Muscle layer of colon (tissue), 2 donors: ENCODE measurements at regions not wholly inside any gene's neighbourhood (a gene's known extent, or its start where the extent isn't known, plus 50 kb on each side); places are given as distances from the start of the nearest gene placed in this dataset.

Experiments used
- H3K27ac ChIP-seq: one replicate; pipeline ENCODE4 v1.7.0; 2013; ENCODE audit warnings: low read depth, mild to moderate bottlenecking, low read length, moderate library complexity
- H3K27me3 ChIP-seq, 2 donors: one replicate each; pipeline ENCODE4 v1.7.0; 2013; ENCODE audit warnings: low read length in 2 of 2, mild to moderate bottlenecking in 2 of 2; ENCODE audit not compliant: insufficient read depth in 2 of 2, control insufficient read depth in 1 of 2
- H3K36me3 ChIP-seq: one replicate; pipeline ENCODE4 v1.7.0; 2013; ENCODE audit warnings: mild to moderate bottlenecking, low read length; ENCODE audit not compliant: insufficient read depth
- H3K4me1 ChIP-seq: one replicate; pipeline ENCODE4 v1.7.0; 2013; ENCODE audit warnings: mild to moderate bottlenecking, low read length; ENCODE audit not compliant: insufficient read depth
- H3K4me3 ChIP-seq, 2 donors: one replicate each; pipeline ENCODE4 v1.7.0; 2013; ENCODE audit warnings: low read length in 2 of 2, low read depth in 1 of 2, mild to moderate bottlenecking in 1 of 2, moderate library complexity in 1 of 2
- H3K9ac ChIP-seq: one replicate; pipeline ENCODE4 v1.7.0; 2013; ENCODE audit warnings: low read length
- H3K9me3 ChIP-seq: one replicate; pipeline ENCODE4 v1.7.0; 2013; ENCODE audit warnings: mild to moderate bottlenecking, low read length
- donor health status: abdominal sarcoma.
- donor health status: Adenocarcinoma of cecum.

- no peak overlapping the region for H3K27ac ChIP-seq
- H3K4me3 ChIP-seq = no peak overlapping the region
- H3K9me3 ChIP-seq = no peaks in the 10 kb centered on the region
- no peak overlapping the region for H3K9ac ChIP-seq
- H3K27me3 ChIP-seq = no peaks in the 10 kb centered on the region
- no peaks in the 10 kb centered on the region for H3K36me3 ChIP-seq
- no peaks in the 10 kb centered on the region for H3K4me1 ChIP-seq
Observed at GRCh38 chr14:26170885-26171284, 426.9 kb downstream of the NOVA1 start.

- Histone ChIP-seq H3K36me3 (no peaks in the 10 kb centered on the region), H3K27me3 (no peaks in the 10 kb centered on the region), H3K4me1 (no peaks in the 10 kb centered on the region), H3K9me3 (no peaks in the 10 kb centered on the region), H3K9ac (no peak overlapping the region), H3K27ac (no peak overlapping the region), H3K4me3 (no peak overlapping the region)
Observed at GRCh38 chr14:26163761-26164160, 434.1 kb downstream of the NOVA1 start.

GRCh38 chr14:26157517-26157916 lies 440.3 kb downstream of the NOVA1 start:
- H3K27me3 ChIP-seq = no peaks in the 10 kb centered on the region
- no peaks in the 10 kb centered on the region for H3K36me3 ChIP-seq
- no peak overlapping the region for H3K9ac ChIP-seq
- H3K4me3 ChIP-seq = no peak overlapping the region
- no peaks in the 10 kb centered on the region for H3K4me1 ChIP-seq
- peaks cover 4% of the 10 kb centered on the region for H3K9me3 ChIP-seq
- H3K27ac ChIP-seq = no peak overlapping the region

GRCh38 chr14:26143057-26143456 lies 454.8 kb downstream of the NOVA1 start:
- no peaks in the 10 kb centered on the region for H3K9me3 ChIP-seq
- H3K4me3 ChIP-seq = no peak overlapping the region
- H3K4me1 ChIP-seq = no peaks in the 10 kb centered on the region
- no peaks in the 10 kb centered on the region for H3K36me3 ChIP-seq
- H3K27ac ChIP-seq = no peak overlapping the region
- H3K27me3 ChIP-seq = no peaks in the 10 kb centered on the region
- H3K9ac ChIP-seq = no peak overlapping the region

- no peak overlapping the region for H3K27ac ChIP-seq
- H3K9me3 ChIP-seq = no peaks in the 10 kb centered on the region
- no peak overlapping the region for H3K4me3 ChIP-seq
- no peaks in the 10 kb centered on the region for H3K36me3 ChIP-seq
- H3K27me3 ChIP-seq = no peaks in the 10 kb centered on the region
- no peaks in the 10 kb centered on the region for H3K4me1 ChIP-seq
- no peak overlapping the region for H3K9ac ChIP-seq
Observed at GRCh38 chr14:26138764-26139445, 458.9 kb downstream of the NOVA1 start.

- Histone ChIP-seq H3K4me3 (no peak overlapping the region), H3K9me3 (no peaks in the 10 kb centered on the region), H3K27me3 (no peaks in the 10 kb centered on the region), H3K27ac (no peak overlapping the region), H3K9ac (no peak overlapping the region), H3K36me3 (no peaks in the 10 kb centered on the region), H3K4me1 (no peaks in the 10 kb centered on the region)
Observed at GRCh38 chr14:26137161-26137560, 460.7 kb downstream of the NOVA1 start.

- Histone ChIP-seq H3K4me1 (no peaks in the 10 kb centered on the region), H3K27me3 (no peaks in the 10 kb centered on the region), H3K9me3 (no peaks in the 10 kb centered on the region), H3K27ac (no peak overlapping the region), H3K9ac (no peak overlapping the region), H3K36me3 (no peaks in the 10 kb centered on the region), H3K4me3 (no peak overlapping the region)
Observed at GRCh38 chr14:26132061-26132645, 465.7 kb downstream of the NOVA1 start.

- Histone ChIP-seq H3K9ac (no peak overlapping the region), H3K4me1 (no peaks in the 10 kb centered on the region), H3K9me3 (no peaks in the 10 kb centered on the region), H3K27me3 (no peaks in the 10 kb centered on the region), H3K4me3 (no peak overlapping the region), H3K27ac (no peak overlapping the region), H3K36me3 (no peaks in the 10 kb centered on the region)
Observed at GRCh38 chr14:26130690-26131089, 467.1 kb downstream of the NOVA1 start.

- no peak overlapping the region for H3K9ac ChIP-seq
- no peaks in the 10 kb centered on the region for H3K36me3 ChIP-seq
- H3K4me3 ChIP-seq = no peak overlapping the region
- no peak overlapping the region for H3K27ac ChIP-seq
- no peaks in the 10 kb centered on the region for H3K27me3 ChIP-seq
- H3K9me3 ChIP-seq = no peaks in the 10 kb centered on the region
- H3K4me1 ChIP-seq = no peaks in the 10 kb centered on the region
Observed at GRCh38 chr14:26128931-26129671, 468.7 kb downstream of the NOVA1 start.

- H3K9ac ChIP-seq = no peak overlapping the region
- no peaks in the 10 kb centered on the region for H3K4me1 ChIP-seq
- no peaks in the 10 kb centered on the region for H3K9me3 ChIP-seq
- no peaks in the 10 kb centered on the region for H3K27me3 ChIP-seq
- H3K27ac ChIP-seq = no peak overlapping the region
- H3K36me3 ChIP-seq = no peaks in the 10 kb centered on the region
- no peak overlapping the region for H3K4me3 ChIP-seq
Observed at GRCh38 chr14:26124896-26125438, 472.9 kb downstream of the NOVA1 start.

GRCh38 chr14:26123459-26123858 lies 474.4 kb downstream of the NOVA1 start:
- Histone ChIP-seq H3K27me3 (no peaks in the 10 kb centered on the region), H3K9ac (no peak overlapping the region), H3K9me3 (no peaks in the 10 kb centered on the region), H3K4me1 (no peaks in the 10 kb centered on the region), H3K36me3 (no peaks in the 10 kb centered on the region), H3K4me3 (no peak overlapping the region), H3K27ac (no peak overlapping the region)
